Astrocyte (in vitro differentiated cells and primary cell): ENCODE measurements at regions not wholly inside any gene's neighbourhood (a gene's known extent, or its start where the extent isn't known, plus 50 kb on each side); places are given as distances from the start of the nearest gene placed in this dataset.

Source experiments
- EZH2 ChIP-seq: IDR thresholded peaks from 2 replicates; pipeline ENCODE4 v1.6.1; 2012; ENCODE audit warnings: mild to moderate bottlenecking, low read length, inconsistent platforms; ENCODE audit not compliant: insufficient read depth
- TF ChIP-seq, protein P1 (sequence below): IDR thresholded peaks from 2 replicates; pipeline ENCODE4 v1.5.1; 2011; ENCODE audit warnings: low read depth, mild to moderate bottlenecking, inconsistent platforms, low read length, moderate library complexity; ENCODE audit not compliant: insufficient read depth

DNA sequence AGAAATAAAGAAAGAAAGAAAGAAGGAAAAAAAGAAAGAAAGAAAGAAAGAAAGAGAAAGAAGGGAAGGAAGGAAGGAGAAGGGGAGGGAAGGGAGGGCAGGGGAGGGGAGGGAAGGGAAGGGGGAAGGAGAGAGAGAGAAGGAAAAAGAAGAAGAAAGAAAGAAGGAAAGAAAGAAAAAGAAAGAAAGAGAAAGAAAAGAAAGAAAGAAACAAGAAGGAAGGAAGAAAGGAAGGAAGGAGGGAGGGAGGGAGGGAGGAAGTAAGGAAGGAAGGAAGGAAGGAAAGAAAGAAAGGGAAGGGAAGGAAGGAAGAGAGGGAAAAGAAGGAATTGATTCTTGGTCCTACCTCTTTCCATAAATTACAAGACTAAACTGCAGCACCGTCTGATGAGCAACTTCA is 186.1 kb downstream of the URB2 start:
- TF ChIP-seq, protein P1, sequence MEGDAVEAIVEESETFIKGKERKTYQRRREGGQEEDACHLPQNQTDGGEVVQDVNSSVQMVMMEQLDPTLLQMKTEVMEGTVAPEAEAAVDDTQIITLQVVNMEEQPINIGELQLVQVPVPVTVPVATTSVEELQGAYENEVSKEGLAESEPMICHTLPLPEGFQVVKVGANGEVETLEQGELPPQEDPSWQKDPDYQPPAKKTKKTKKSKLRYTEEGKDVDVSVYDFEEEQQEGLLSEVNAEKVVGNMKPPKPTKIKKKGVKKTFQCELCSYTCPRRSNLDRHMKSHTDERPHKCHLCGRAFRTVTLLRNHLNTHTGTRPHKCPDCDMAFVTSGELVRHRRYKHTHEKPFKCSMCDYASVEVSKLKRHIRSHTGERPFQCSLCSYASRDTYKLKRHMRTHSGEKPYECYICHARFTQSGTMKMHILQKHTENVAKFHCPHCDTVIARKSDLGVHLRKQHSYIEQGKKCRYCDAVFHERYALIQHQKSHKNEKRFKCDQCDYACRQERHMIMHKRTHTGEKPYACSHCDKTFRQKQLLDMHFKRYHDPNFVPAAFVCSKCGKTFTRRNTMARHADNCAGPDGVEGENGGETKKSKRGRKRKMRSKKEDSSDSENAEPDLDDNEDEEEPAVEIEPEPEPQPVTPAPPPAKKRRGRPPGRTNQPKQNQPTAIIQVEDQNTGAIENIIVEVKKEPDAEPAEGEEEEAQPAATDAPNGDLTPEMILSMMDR = no peak
- TF ChIP-seq EZH2 = no peak
